ENCODE measurements at regions not wholly inside any gene's neighbourhood (a gene's known extent, or its start where the extent isn't known, plus 50 kb on each side); places are given as distances from the start of the nearest gene placed in this dataset.

DNA sequence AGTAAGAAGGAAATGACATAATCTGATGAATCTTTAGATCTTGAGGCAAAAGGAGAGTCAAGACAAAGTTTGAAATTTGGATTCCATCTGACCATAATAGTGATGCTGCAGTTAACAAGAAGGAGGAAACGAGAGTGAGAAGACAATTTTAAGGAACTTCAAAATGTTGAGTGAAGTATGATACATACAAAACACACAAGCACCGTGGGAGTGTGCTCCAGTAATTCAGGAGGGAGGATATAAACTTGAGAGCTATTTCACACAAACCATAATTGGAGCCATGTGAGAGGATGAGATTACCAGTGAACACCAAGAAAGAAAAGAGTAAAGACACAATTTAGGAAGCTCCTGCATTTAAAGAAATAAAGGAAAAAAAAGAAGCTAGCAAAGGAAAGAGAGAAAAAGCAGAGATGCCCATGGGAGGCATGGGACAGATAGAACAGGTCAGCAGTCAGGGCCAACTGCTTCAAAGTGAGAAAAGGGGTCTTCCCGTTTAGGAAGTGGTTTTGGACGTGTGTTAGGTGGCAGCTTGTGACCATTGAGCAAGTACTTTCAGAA lies 150.7 kb upstream of the SLC7A11 start:
- Histone ChIP-seq H3K9me3 (replicated peaks in 1 of 2; ENCODE audit: control insufficient read depth in 2 of 2, insufficient read depth in 1 of 2, low read depth in 1 of 2, low read length in 2 of 2) (no peaks in the 10 kb centered on the region), H3K79me1 (ENCODE audit: low read depth, low read length) (no peaks in the 10 kb centered on the region), H2BK12ac (ENCODE audit: low read length) (no peak overlapping the region), H3K18ac (ENCODE audit: low read length) (no peak overlapping the region), H3K4me3 (ENCODE audit: low read length in 2 of 2) (no peak overlapping the region), H2AK5ac (ENCODE audit: low read depth, low read length) (no peak overlapping the region), H3K36me3 (replicated peaks in 1 of 2; ENCODE audit: control insufficient read depth in 2 of 2, insufficient read depth in 2 of 2, low read length in 2 of 2) (no peaks in the 10 kb centered on the region), H3K27ac (replicated peaks; ENCODE audit: low read length) (no peak overlapping the region), H3K27me3 (ENCODE audit: control insufficient read depth in 3 of 3, insufficient read depth in 3 of 3, low read depth in 1 of 3, low read length in 3 of 3) (peaks cover 0 to 10% (median 0%) of the 10 kb centered on the region in 3 experiments), H2BK120ac (ENCODE audit: low read depth, low read length) (no peak overlapping the region), H4K8ac (ENCODE audit: low read depth, low read length) (no peak overlapping the region), H3K23ac (ENCODE audit: low read depth, low read length, poor library complexity) (no peak overlapping the region), H2BK15ac (ENCODE audit: low read length) (no peak overlapping the region), H3K4me2 (ENCODE audit: insufficient read depth, low read length, poor library complexity, severe bottlenecking) (no peak overlapping the region), H3K4ac (ENCODE audit: low read length) (no peak overlapping the region), H4K91ac (ENCODE audit: low read depth, low read length, poor library complexity) (no peak overlapping the region), H3K9ac (ENCODE audit: low read depth, low read length, poor library complexity) (no peak overlapping the region), H2AFZ (ENCODE audit: low read length) (no peak overlapping the region), H3K14ac (ENCODE audit: low read length) (no peak overlapping the region), H2BK5ac (ENCODE audit: low read length) (no peak overlapping the region), H3K4me1 (ENCODE audit: control insufficient read depth in 2 of 2, insufficient read depth in 1 of 2, low read depth in 1 of 2, low read length in 2 of 2) (no peaks in the 10 kb centered on the region)
- no peak for DNase-seq (ENCODE audit: low spot score)
- no CpG with 5 or more reads among the region's 4 CpGs for WGBS, 2 donors (ENCODE audit: extremely low coverage in 2 of 2, insufficient read length in 2 of 2, insufficient replicate concordance in 1 of 2)

DNA sequence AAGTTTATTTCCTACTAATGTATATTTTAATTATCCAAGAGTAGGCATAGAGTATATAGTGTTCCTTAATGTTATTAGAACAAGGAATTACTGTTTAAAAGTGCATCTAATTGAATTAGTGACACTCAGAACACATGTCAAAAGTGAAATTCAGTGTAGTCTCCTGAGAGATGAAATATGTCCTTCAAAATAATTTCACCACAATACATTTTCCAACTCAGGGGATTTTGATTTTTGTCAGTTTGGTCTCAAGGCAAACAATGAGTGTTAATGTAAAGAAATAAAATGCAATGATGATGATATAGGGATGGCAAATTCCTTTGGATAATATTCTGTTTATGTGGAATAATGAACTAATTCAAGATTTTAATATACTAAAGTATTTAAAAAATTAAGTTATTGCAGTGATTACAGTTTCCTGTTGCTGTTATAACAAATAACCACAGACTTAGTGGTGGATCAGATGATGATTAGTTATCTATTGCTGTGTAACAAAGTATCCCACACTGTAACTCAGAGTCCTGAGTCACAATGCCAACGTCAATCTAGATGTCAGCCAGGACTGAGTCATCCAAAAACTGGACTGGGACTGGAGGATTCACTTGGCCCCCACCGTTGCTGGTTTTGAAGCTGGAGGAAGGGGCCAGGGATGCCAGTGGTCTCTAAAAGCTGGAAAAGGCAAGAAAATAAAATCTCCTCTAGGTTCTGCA lies 148.0 kb upstream of the SLC7A11 start:
- no peak overlapping the region for H3K27ac ChIP-seq (replicated peaks; ENCODE audit: low read length)
- no peaks in the 10 kb centered on the region for H3K4me1 ChIP-seq (ENCODE audit: control insufficient read depth in 2 of 2, insufficient read depth in 1 of 2, low read depth in 1 of 2, low read length in 2 of 2)
- DNase-seq (ENCODE audit: low spot score), result no peak

DNA sequence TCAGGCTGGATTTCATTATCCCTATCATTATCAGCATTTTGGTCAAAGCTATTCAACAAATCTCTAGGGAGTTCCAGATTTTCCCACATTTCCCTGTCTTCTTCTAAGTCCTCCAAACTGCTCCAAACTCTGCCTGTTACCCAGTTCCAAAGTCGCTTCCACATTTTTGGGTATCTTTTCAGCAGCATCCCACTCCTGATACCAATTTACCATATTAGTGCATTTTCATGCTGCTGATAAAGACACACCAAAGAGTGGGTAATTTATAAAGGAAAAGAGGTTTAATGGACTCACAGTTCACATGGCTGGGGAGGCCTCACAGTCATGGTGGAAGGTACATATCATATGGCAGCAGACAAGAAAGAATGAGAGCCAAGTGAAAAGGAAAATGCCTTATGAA lies 132.8 kb upstream of the SLC7A11 start:
- no peak overlapping the region for H2BK5ac ChIP-seq (ENCODE audit: low read length)

More for the DNA sequence above, 148.0 kb upstream of the SLC7A11 start:
- no peaks in the 10 kb centered on the region for H3K27me3 ChIP-seq (ENCODE audit: control insufficient read depth in 3 of 3, insufficient read depth in 3 of 3, low read depth in 1 of 3, low read length in 3 of 3)
- H3K9ac ChIP-seq (ENCODE audit: low read depth, low read length, poor library complexity), result no peak overlapping the region
- no peak overlapping the region for H2BK12ac ChIP-seq (ENCODE audit: low read length)
- H3K36me3 ChIP-seq (replicated peaks in 1 of 2; ENCODE audit: control insufficient read depth in 2 of 2, insufficient read depth in 2 of 2, low read length in 2 of 2), result no peaks in the 10 kb centered on the region
- no peak overlapping the region for H3K14ac ChIP-seq (ENCODE audit: low read length)
- H4K91ac ChIP-seq (ENCODE audit: low read depth, low read length, poor library complexity), result no peak overlapping the region
- H3K18ac ChIP-seq (ENCODE audit: low read length), result no peak overlapping the region
- no peak overlapping the region for H2BK15ac ChIP-seq (ENCODE audit: low read length)
- H2AK5ac ChIP-seq (ENCODE audit: low read depth, low read length), result no peak overlapping the region
- no CpG with 5 or more reads among the region's 2 CpGs for WGBS, 2 donors (ENCODE audit: extremely low coverage in 2 of 2, insufficient read length in 2 of 2, insufficient replicate concordance in 1 of 2)
- no peaks in the 10 kb centered on the region for H3K9me3 ChIP-seq (replicated peaks in 1 of 2; ENCODE audit: control insufficient read depth in 2 of 2, insufficient read depth in 1 of 2, low read depth in 1 of 2, low read length in 2 of 2)
- H3K79me1 ChIP-seq (ENCODE audit: low read depth, low read length), result no peaks in the 10 kb centered on the region
- H3K4me3 ChIP-seq (ENCODE audit: low read length in 2 of 2), result no peak overlapping the region
- H3K23ac ChIP-seq (ENCODE audit: low read depth, low read length, poor library complexity), result no peak overlapping the region
- no peak overlapping the region for H2BK120ac ChIP-seq (ENCODE audit: low read depth, low read length)
- no peak overlapping the region for H4K8ac ChIP-seq (ENCODE audit: low read depth, low read length)
- H3K4ac ChIP-seq (ENCODE audit: low read length), result no peak overlapping the region
- no peak overlapping the region for H3K4me2 ChIP-seq (ENCODE audit: insufficient read depth, low read length, poor library complexity, severe bottlenecking)
- H2AFZ ChIP-seq (ENCODE audit: low read length), result no peak overlapping the region
- no peak overlapping the region for H2BK5ac ChIP-seq (ENCODE audit: low read length)

DNA sequence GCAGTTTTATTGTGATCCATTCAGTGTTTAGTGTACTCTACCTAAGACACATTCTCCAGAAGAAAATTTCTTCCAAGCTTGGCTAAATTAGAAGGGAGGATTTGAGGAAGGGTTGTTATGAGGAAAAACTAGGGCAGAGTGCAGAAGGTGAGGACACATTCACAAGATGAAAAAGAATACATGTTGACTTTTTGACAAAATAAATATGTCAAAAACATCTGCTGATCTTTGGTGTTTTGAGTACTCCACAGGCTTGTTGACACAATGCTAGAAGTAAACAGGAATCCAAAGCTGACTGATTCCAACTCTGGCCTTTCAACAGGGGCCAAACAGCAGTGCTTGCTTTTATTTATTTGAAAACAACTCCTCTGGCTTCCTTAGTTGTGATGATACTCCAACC lies 125.8 kb upstream of the SLC7A11 start:
- no peaks in the 10 kb centered on the region for H3K27me3 ChIP-seq (ENCODE audit: control insufficient read depth in 3 of 3, insufficient read depth in 3 of 3, low read depth in 1 of 3, low read length in 3 of 3)
- H2BK12ac ChIP-seq (ENCODE audit: low read length), result no peak overlapping the region
- H3K4me3 ChIP-seq (ENCODE audit: low read length in 2 of 2), result no peak overlapping the region
- no peak overlapping the region for H3K18ac ChIP-seq (ENCODE audit: low read length)
- no peak overlapping the region for H3K23ac ChIP-seq (ENCODE audit: low read depth, low read length, poor library complexity)
- H2BK120ac ChIP-seq (ENCODE audit: low read depth, low read length), result no peak overlapping the region
- H4K91ac ChIP-seq (ENCODE audit: low read depth, low read length, poor library complexity), result no peak overlapping the region
- H3K4ac ChIP-seq (ENCODE audit: low read length), result no peak overlapping the region
- no peak overlapping the region for H2BK5ac ChIP-seq (ENCODE audit: low read length)
- H3K9ac ChIP-seq (ENCODE audit: low read depth, low read length, poor library complexity), result no peak overlapping the region
- H2AK5ac ChIP-seq (ENCODE audit: low read depth, low read length), result no peak overlapping the region
- H3K79me1 ChIP-seq (ENCODE audit: low read depth, low read length), result no peaks in the 10 kb centered on the region
- no peaks in the 10 kb centered on the region for H3K4me1 ChIP-seq (ENCODE audit: control insufficient read depth in 2 of 2, insufficient read depth in 1 of 2, low read depth in 1 of 2, low read length in 2 of 2)
- peaks cover 0 to 2% of the 10 kb centered on the region in 2 donors for H3K9me3 ChIP-seq (replicated peaks in 1 of 2; ENCODE audit: control insufficient read depth in 2 of 2, insufficient read depth in 1 of 2, low read depth in 1 of 2, low read length in 2 of 2)
- H3K27ac ChIP-seq (replicated peaks; ENCODE audit: low read length), result no peak overlapping the region
- H2BK15ac ChIP-seq (ENCODE audit: low read length), result no peak overlapping the region
- DNase-seq (ENCODE audit: low spot score), result no peak
- H3K14ac ChIP-seq (ENCODE audit: low read length), result no peak overlapping the region
- H3K4me2 ChIP-seq (ENCODE audit: insufficient read depth, low read length, poor library complexity, severe bottlenecking), result no peak overlapping the region
- no peak overlapping the region for H2AFZ ChIP-seq (ENCODE audit: low read length)
- H4K8ac ChIP-seq (ENCODE audit: low read depth, low read length), result no peak overlapping the region
- no peaks in the 10 kb centered on the region for H3K36me3 ChIP-seq (replicated peaks in 1 of 2; ENCODE audit: control insufficient read depth in 2 of 2, insufficient read depth in 2 of 2, low read length in 2 of 2)

More for the DNA sequence above, 132.8 kb upstream of the SLC7A11 start:
- H3K4me1 ChIP-seq (ENCODE audit: control insufficient read depth in 2 of 2, insufficient read depth in 1 of 2, low read depth in 1 of 2, low read length in 2 of 2), result no peaks in the 10 kb centered on the region
- H3K4ac ChIP-seq (ENCODE audit: low read length), result no peak overlapping the region
- no peak overlapping the region for H4K91ac ChIP-seq (ENCODE audit: low read depth, low read length, poor library complexity)
- DNase-seq (ENCODE audit: low spot score), result no peak
- H3K36me3 ChIP-seq (replicated peaks in 1 of 2; ENCODE audit: control insufficient read depth in 2 of 2, insufficient read depth in 2 of 2, low read length in 2 of 2), result no peaks in the 10 kb centered on the region
- no peak overlapping the region for H2BK120ac ChIP-seq (ENCODE audit: low read depth, low read length)
- no peaks in the 10 kb centered on the region for H3K79me1 ChIP-seq (ENCODE audit: low read depth, low read length)
- no peak overlapping the region for H4K8ac ChIP-seq (ENCODE audit: low read depth, low read length)
- H3K27me3 ChIP-seq (ENCODE audit: control insufficient read depth in 3 of 3, insufficient read depth in 3 of 3, low read depth in 1 of 3, low read length in 3 of 3), result peaks cover 0 to 3% (median 0%) of the 10 kb centered on the region in 3 experiments
- no peak overlapping the region for H3K4me2 ChIP-seq (ENCODE audit: insufficient read depth, low read length, poor library complexity, severe bottlenecking)
- H3K18ac ChIP-seq (ENCODE audit: low read length), result no peak overlapping the region
- H3K23ac ChIP-seq (ENCODE audit: low read depth, low read length, poor library complexity), result no peak overlapping the region
- H3K9ac ChIP-seq (ENCODE audit: low read depth, low read length, poor library complexity), result no peak overlapping the region
- no peak overlapping the region for H2BK12ac ChIP-seq (ENCODE audit: low read length)
- no peak overlapping the region for H2AK5ac ChIP-seq (ENCODE audit: low read depth, low read length)
- H2BK15ac ChIP-seq (ENCODE audit: low read length), result no peak overlapping the region
- no peak overlapping the region for H3K4me3 ChIP-seq (ENCODE audit: low read length in 2 of 2)
- H3K14ac ChIP-seq (ENCODE audit: low read length), result no peak overlapping the region
- no CpG with 5 or more reads among the region's 1 CpG for WGBS, 2 donors (ENCODE audit: extremely low coverage in 2 of 2, insufficient read length in 2 of 2, insufficient replicate concordance in 1 of 2)
- no peak overlapping the region for H3K27ac ChIP-seq (replicated peaks; ENCODE audit: low read length)
- H3K9me3 ChIP-seq (replicated peaks in 1 of 2; ENCODE audit: control insufficient read depth in 2 of 2, insufficient read depth in 1 of 2, low read depth in 1 of 2, low read length in 2 of 2), result peaks cover 1 to 10% of the 10 kb centered on the region in 2 donors
- no peak overlapping the region for H2AFZ ChIP-seq (ENCODE audit: low read length)

Data from neuronal stem cell (in vitro differentiated cells).